ENCODE measurements at regions not wholly inside any gene's neighbourhood (a gene's known extent, or its start where the extent isn't known, plus 50 kb on each side); places are given as distances from the start of the nearest gene placed in this dataset.

- H3K27me3 ChIP-seq, result no peaks in the 10 kb centered on the region
- no peak overlapping the region for H3K4me3 ChIP-seq
- no peaks in the 10 kb centered on the region for H4K20me1 ChIP-seq (ENCODE audit: insufficient read depth, poor library complexity, severe bottlenecking)
- TF ChIP-seq EZH2 (IDR thresholded peaks at IDR 0.05; ENCODE audit: borderline replicate concordance), result no peak
- no peak for TF ChIP-seq EZH2phosphoT487 (IDR thresholded peaks at IDR 0.05; ENCODE audit: low read depth, severe bottlenecking, unreplicated experiment)
- DNase-seq (ENCODE audit: low spot score), result no peak
- no peak overlapping the region for H3K27ac ChIP-seq
- no peak overlapping the region for H2AFZ ChIP-seq
- peaks cover 7% of the 10 kb centered on the region for H3K4me1 ChIP-seq (ENCODE audit: insufficient read depth)
- no peaks in the 10 kb centered on the region for H3K9me2 ChIP-seq (replicated peaks; ENCODE audit: insufficient read depth)
- H3K79me2 ChIP-seq, result no peaks in the 10 kb centered on the region
- WGBS (ENCODE audit: low lambda C conversion rate, missing lambda C conversion rate), result 80% methylated on average over 4 of the region's 4 CpGs
- no peak overlapping the region for H3K4me2 ChIP-seq
- no peaks in the 10 kb centered on the region for H3K36me3 ChIP-seq (replicated peaks; ENCODE audit: insufficient read depth, low read depth)
- no peaks in the 10 kb centered on the region for H3K9me3 ChIP-seq (ENCODE audit: low read depth)
Observed at GRCh38 chrX:16251782-16252181, 84.5 kb downstream of the MAGEB17 start.

- H3K36me3 ChIP-seq (replicated peaks; ENCODE audit: insufficient read depth, low read depth), result no peaks in the 10 kb centered on the region
- no peak overlapping the region for H3K27ac ChIP-seq
Observed at GRCh38 chrX:16258882-16259281, 91.6 kb downstream of the MAGEB17 start.

GRCh38 chrX:16267431-16267830 lies 100.2 kb downstream of the MAGEB17 start:
- H3K27ac ChIP-seq, result no peak overlapping the region
- 97% methylated on average over 1 of the region's 1 CpG for WGBS (ENCODE audit: low lambda C conversion rate, missing lambda C conversion rate)
- H3K4me3 ChIP-seq, result no peak overlapping the region
- H2AFZ ChIP-seq, result no peak overlapping the region
- H3K79me2 ChIP-seq, result no peaks in the 10 kb centered on the region
- TF ChIP-seq CTCF (IDR thresholded peaks at IDR 0.05; ENCODE audit: poor library complexity) (no peak), EZH2phosphoT487 (IDR thresholded peaks at IDR 0.05; ENCODE audit: low read depth, severe bottlenecking, unreplicated experiment) (no peak), EZH2 (IDR thresholded peaks at IDR 0.05; ENCODE audit: borderline replicate concordance) (no peak)
- no peaks in the 10 kb centered on the region for H3K27me3 ChIP-seq
- no peak overlapping the region for H3K4me2 ChIP-seq
- no peaks in the 10 kb centered on the region for H3K9me2 ChIP-seq (replicated peaks; ENCODE audit: insufficient read depth)
- no peak for DNase-seq (ENCODE audit: low spot score)
- H3K9me3 ChIP-seq (ENCODE audit: low read depth), result no peaks in the 10 kb centered on the region
- no peaks in the 10 kb centered on the region for H4K20me1 ChIP-seq (ENCODE audit: insufficient read depth, poor library complexity, severe bottlenecking)
- no peaks in the 10 kb centered on the region for H3K4me1 ChIP-seq (ENCODE audit: insufficient read depth)
- H3K36me3 ChIP-seq (replicated peaks; ENCODE audit: insufficient read depth, low read depth), result no peaks in the 10 kb centered on the region

More at GRCh38 chrX:16258882-16259281, 91.6 kb downstream of the MAGEB17 start:
- Histone ChIP-seq H3K27me3 (no peaks in the 10 kb centered on the region), H3K9me2 (replicated peaks; ENCODE audit: insufficient read depth) (no peaks in the 10 kb centered on the region), H3K9me3 (ENCODE audit: low read depth) (no peaks in the 10 kb centered on the region), H3K79me2 (no peaks in the 10 kb centered on the region), H4K20me1 (ENCODE audit: insufficient read depth, poor library complexity, severe bottlenecking) (no peaks in the 10 kb centered on the region), H3K4me3 (no peak overlapping the region), H3K4me2 (no peak overlapping the region), H2AFZ (no peak overlapping the region), H3K4me1 (ENCODE audit: insufficient read depth) (no peaks in the 10 kb centered on the region)
- no peak for TF ChIP-seq EZH2 (IDR thresholded peaks at IDR 0.05; ENCODE audit: borderline replicate concordance)
- TF ChIP-seq CTCF (IDR thresholded peaks at IDR 0.05; ENCODE audit: poor library complexity), result no peak
- no peak for TF ChIP-seq EZH2phosphoT487 (IDR thresholded peaks at IDR 0.05; ENCODE audit: low read depth, severe bottlenecking, unreplicated experiment)
- WGBS (ENCODE audit: low lambda C conversion rate, missing lambda C conversion rate), result 39% methylated on average over 4 of the region's 4 CpGs
- peak; percentile 14 for DNase-seq (ENCODE audit: low spot score)

GRCh38 chrX:16268206-16268605 lies 100.9 kb downstream of the MAGEB17 start:
- Histone ChIP-seq H3K9me3 (ENCODE audit: low read depth) (no peaks in the 10 kb centered on the region), H4K20me1 (ENCODE audit: insufficient read depth, poor library complexity, severe bottlenecking) (no peaks in the 10 kb centered on the region), H3K9me2 (replicated peaks; ENCODE audit: insufficient read depth) (no peaks in the 10 kb centered on the region), H2AFZ (no peak overlapping the region), H3K27ac (no peak overlapping the region), H3K27me3 (no peaks in the 10 kb centered on the region), H3K4me1 (ENCODE audit: insufficient read depth) (no peaks in the 10 kb centered on the region), H3K4me2 (no peak overlapping the region), H3K4me3 (no peak overlapping the region), H3K36me3 (replicated peaks; ENCODE audit: insufficient read depth, low read depth) (no peaks in the 10 kb centered on the region), H3K79me2 (no peaks in the 10 kb centered on the region)
- TF ChIP-seq EZH2 (IDR thresholded peaks at IDR 0.05; ENCODE audit: borderline replicate concordance), result no peak
- no peak for TF ChIP-seq CTCF (IDR thresholded peaks at IDR 0.05; ENCODE audit: poor library complexity)
- TF ChIP-seq EZH2phosphoT487 (IDR thresholded peaks at IDR 0.05; ENCODE audit: low read depth, severe bottlenecking, unreplicated experiment), result no peak
- no peak for DNase-seq (ENCODE audit: low spot score)
- WGBS (ENCODE audit: low lambda C conversion rate, missing lambda C conversion rate), result 93% methylated on average over 2 of the region's 2 CpGs
